ENCODE measurements at regions not wholly inside any gene's neighbourhood (a gene's known extent, or its start where the extent isn't known, plus 50 kb on each side); places are given as distances from the start of the nearest gene placed in this dataset.
"Not testable (repeated sequence)": the region's sequence is repeated elsewhere in the genome, so short reads cannot be mapped to it uniquely, and the experiment has no call there.

GRCh38 chr22:22375576-22376351, 131.2 kb downstream of the VPREB1 start:
- H3K4me3 ChIP-seq, result no peak overlapping the region
- H3K9me3 ChIP-seq (ENCODE audit: low read depth, low read length), result no peaks in the 10 kb centered on the region
- H3K9ac ChIP-seq (ENCODE audit: insufficient read length), result no peak overlapping the region
- TF ChIP-seq EZH2 (IDR thresholded peaks at IDR 0.05) (no peak), POLR2AphosphoS5 (IDR thresholded peaks at IDR 0.05; ENCODE audit: borderline replicate concordance, low read depth, low read length) (no peak), FOXP2 (optimal IDR thresholded peaks at IDR 0.05; ENCODE audit: control extremely low read depth, extremely low read length, insufficient read depth) (no peak)
- no peak overlapping the region for H3K27ac ChIP-seq
- no peak for DNase-seq (ENCODE audit: low read depth, low spot score)
- H3K36me3 ChIP-seq (ENCODE audit: insufficient read depth, low read length), result no peaks in the 10 kb centered on the region

DNA sequence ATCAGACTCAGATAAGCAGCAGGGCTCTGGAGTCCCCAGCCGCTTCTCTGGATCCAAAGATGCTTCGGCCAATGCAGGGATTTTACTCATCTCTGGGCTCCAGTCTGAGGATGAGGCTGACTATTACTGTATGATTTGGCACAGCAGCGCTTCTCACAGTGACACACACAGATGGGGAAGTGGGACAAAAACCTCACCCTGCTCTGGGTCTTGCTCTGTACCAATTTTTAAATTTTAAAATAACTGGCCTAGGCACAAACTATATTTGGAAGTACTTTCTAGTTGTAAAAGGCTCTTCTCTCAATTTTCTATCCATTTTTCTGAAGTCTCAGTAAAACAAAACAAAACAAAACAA, 131.7 kb downstream of the VPREB1 start:
- Histone ChIP-seq H3K4me3 (no peak overlapping the region), H3K9me3 (ENCODE audit: low read depth, low read length) (no peaks in the 10 kb centered on the region), H3K27ac (no peak overlapping the region), H3K9ac (ENCODE audit: insufficient read length) (no peak overlapping the region), H3K36me3 (ENCODE audit: insufficient read depth, low read length) (no peaks in the 10 kb centered on the region)
- no peak for TF ChIP-seq POLR2AphosphoS5 (IDR thresholded peaks at IDR 0.05; ENCODE audit: borderline replicate concordance, low read depth, low read length)
- no peak for DNase-seq (ENCODE audit: low read depth, low spot score)

DNA sequence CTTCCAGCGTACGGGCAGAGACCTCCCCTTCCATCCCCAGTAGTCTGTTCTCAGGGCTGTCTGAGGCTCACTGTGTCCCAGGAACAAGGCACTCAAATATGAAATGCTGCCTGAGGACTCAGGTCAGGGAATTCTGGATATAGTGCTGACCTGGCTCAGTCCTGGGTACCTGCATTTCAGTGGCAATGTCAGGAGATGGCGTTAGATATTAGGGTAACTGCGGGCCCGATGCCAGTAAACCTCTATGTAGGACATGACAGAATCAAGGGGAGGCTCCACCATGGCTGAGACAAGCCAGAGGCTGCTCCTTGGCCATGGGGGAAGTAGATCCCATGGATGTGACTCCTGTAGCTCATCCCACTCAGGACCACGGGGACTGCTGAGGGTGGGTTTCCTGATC, 131.7 kb downstream of the ZNF280B start:
- H3K36me3 ChIP-seq (ENCODE audit: insufficient read depth, low read length); H3K9me3 ChIP-seq (ENCODE audit: low read depth, low read length); DNase-seq (ENCODE audit: low read depth, low spot score); H3K9ac ChIP-seq (ENCODE audit: insufficient read length); H3K4me3 ChIP-seq; H3K27ac ChIP-seq: not testable (repeated sequence)

GRCh38 chr22:22377335-22377734, 131.2 kb downstream of the ZNF280B start:
- H3K4me3 ChIP-seq, result no peak overlapping the region
- TF ChIP-seq POLR2AphosphoS5 (IDR thresholded peaks at IDR 0.05; ENCODE audit: borderline replicate concordance, low read depth, low read length) (no peak), EZH2 (IDR thresholded peaks at IDR 0.05) (no peak), FOXP2 (optimal IDR thresholded peaks at IDR 0.05; ENCODE audit: control extremely low read depth, extremely low read length, insufficient read depth) (no peak)
- no peak for DNase-seq (ENCODE audit: low read depth, low spot score)
- H3K27ac ChIP-seq, result no peak overlapping the region
- no peaks in the 10 kb centered on the region for H3K9me3 ChIP-seq (ENCODE audit: low read depth, low read length)
- H3K9ac ChIP-seq (ENCODE audit: insufficient read length), result no peak overlapping the region
- no peaks in the 10 kb centered on the region for H3K36me3 ChIP-seq (ENCODE audit: insufficient read depth, low read length)

- no peak overlapping the region for H3K27ac ChIP-seq
- no peak for DNase-seq (ENCODE audit: low read depth, low spot score)
- TF ChIP-seq EZH2 (IDR thresholded peaks at IDR 0.05), result no peak
- no peak for TF ChIP-seq POLR2AphosphoS5 (IDR thresholded peaks at IDR 0.05; ENCODE audit: borderline replicate concordance, low read depth, low read length)
- TF ChIP-seq FOXP2 (optimal IDR thresholded peaks at IDR 0.05; ENCODE audit: control extremely low read depth, extremely low read length, insufficient read depth), result no peak
- H3K36me3 ChIP-seq (ENCODE audit: insufficient read depth, low read length), result no peaks in the 10 kb centered on the region
- H3K9me3 ChIP-seq (ENCODE audit: low read depth, low read length), result no peaks in the 10 kb centered on the region
- H3K4me3 ChIP-seq, result no peak overlapping the region
- no peak overlapping the region for H3K9ac ChIP-seq (ENCODE audit: insufficient read length)
Observed at GRCh38 chr22:22378446-22379415, 129.8 kb downstream of the ZNF280B start.

DNA sequence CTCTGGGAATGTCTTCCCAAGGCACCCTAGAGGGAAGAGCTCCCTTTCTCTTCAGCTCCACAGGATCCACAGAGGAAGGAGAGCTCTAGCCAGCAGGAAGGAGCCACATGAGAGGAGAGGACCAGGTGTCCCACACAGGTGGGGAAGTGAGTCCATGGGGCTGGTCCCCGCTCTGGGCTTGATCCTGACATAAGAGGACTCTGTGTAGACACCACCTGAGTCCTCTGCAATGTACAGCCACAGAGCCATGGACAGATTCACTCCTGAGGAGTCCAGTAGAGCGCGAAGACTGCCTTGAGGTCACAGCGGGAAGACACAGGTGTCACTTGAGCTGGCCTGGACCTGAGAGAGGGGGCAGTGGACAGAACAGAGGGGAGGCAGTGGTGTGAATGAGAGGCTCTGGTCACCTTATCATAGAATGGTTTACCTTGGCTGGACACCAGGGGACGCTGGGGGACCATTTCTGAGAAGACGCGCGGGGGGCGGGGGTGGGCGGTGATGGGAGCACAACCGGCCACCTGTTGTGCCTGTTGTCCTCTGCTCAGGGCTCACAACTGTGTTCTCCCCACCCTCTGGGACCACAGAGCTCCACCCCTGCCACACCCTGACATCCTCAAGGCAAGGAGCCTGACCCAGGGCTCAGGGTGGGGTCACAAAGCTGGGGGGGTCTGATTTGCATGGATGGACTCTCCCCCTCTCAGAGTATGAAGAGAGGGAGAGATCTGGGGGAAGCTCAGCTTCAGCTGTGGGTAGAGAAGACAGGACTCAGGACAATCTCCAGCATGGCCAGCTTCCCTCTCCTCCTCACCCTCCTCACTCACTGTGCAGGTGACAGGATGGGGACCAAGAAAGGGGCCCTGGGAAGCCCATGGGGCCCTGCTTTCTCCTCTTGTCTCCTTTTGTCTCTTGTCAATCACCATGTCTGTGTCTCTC, 128.2 kb downstream of the ZNF280B start:
- no peak for DNase-seq (ENCODE audit: low read depth, low spot score)
- TF ChIP-seq POLR2AphosphoS5 (IDR thresholded peaks at IDR 0.05; ENCODE audit: borderline replicate concordance, low read depth, low read length) (no peak), FOXP2 (optimal IDR thresholded peaks at IDR 0.05; ENCODE audit: control extremely low read depth, extremely low read length, insufficient read depth) (no peak), EZH2 (IDR thresholded peaks at IDR 0.05) (no peak)
- Histone ChIP-seq H3K9me3 (ENCODE audit: low read depth, low read length) (no peaks in the 10 kb centered on the region), H3K4me3 (no peak overlapping the region), H3K36me3 (ENCODE audit: insufficient read depth, low read length) (no peaks in the 10 kb centered on the region), H3K27ac (no peak overlapping the region), H3K9ac (ENCODE audit: insufficient read length) (no peak overlapping the region)

DNA sequence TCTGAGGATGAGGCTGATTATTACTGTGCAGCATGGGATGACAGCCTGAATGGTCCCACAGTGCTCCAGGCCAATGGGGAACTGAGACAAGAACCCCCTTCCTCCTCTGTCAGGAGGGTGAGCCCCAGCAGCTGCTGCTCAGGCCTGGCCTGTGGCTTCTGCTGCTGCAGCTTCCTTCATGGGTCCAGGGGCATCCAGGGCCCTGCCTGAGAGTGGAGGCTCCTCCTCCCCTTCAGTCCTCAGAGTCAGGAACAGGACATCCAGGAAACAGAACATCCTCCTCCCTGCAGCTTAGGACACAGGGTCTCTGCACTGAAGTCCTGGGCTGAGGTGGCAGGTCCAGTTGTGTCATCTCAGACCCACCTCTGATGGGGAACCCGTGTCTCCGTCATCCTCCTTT, 127.2 kb downstream of the ZNF280B start:
- not testable (repeated sequence) for H3K9ac ChIP-seq (ENCODE audit: insufficient read length); H3K4me3 ChIP-seq; H3K27ac ChIP-seq; H3K36me3 ChIP-seq (ENCODE audit: insufficient read depth, low read length); DNase-seq (ENCODE audit: low read depth, low spot score); H3K9me3 ChIP-seq (ENCODE audit: low read depth, low read length)

- TF ChIP-seq FOXP2 (optimal IDR thresholded peaks at IDR 0.05; ENCODE audit: control extremely low read depth, extremely low read length, insufficient read depth), result no peak
- TF ChIP-seq EZH2 (IDR thresholded peaks at IDR 0.05), result no peak
- TF ChIP-seq POLR2AphosphoS5 (IDR thresholded peaks at IDR 0.05; ENCODE audit: borderline replicate concordance, low read depth, low read length), result no peak
- no peaks in the 10 kb centered on the region for H3K9me3 ChIP-seq (ENCODE audit: low read depth, low read length)
- H3K27ac ChIP-seq, result no peak overlapping the region
- DNase-seq (ENCODE audit: low read depth, low spot score), result no peak
- no peaks in the 10 kb centered on the region for H3K36me3 ChIP-seq (ENCODE audit: insufficient read depth, low read length)
- H3K9ac ChIP-seq (ENCODE audit: insufficient read length), result no peak overlapping the region
- H3K4me3 ChIP-seq, result no peak overlapping the region
Observed at GRCh38 chr22:22384267-22384666, 124.3 kb downstream of the ZNF280B start.

All from SK-N-MC (cell line).